Upper lobe of left lung (tissue), 4 donors: ENCODE measurements at regions not wholly inside any gene's neighbourhood (a gene's known extent, or its start where the extent isn't known, plus 50 kb on each side); places are given as distances from the start of the nearest gene placed in this dataset.

ENCODE experiments used
- EP300 ChIP-seq, 4 donors: sonication (generic); formaldehyde crosslinking; IDR thresholded peaks; one replicate each; pipeline ENCODE4 v1.5.1; 2017; ENCODE audit warnings: antibody characterized with exemption in 4 of 4, control low read depth in 2 of 4
- POLR2A ChIP-seq, 4 donors: fragments of 450-650 bp; IDR thresholded peaks; one replicate each; pipeline ENCODE4 v1.5.1; 2016 to 2017; ENCODE audit warnings: antibody characterized with exemption in 4 of 4, mild to moderate bottlenecking in 2 of 4
- POLR2AphosphoS5 ChIP-seq, 2 donors: sonication (generic); formaldehyde crosslinking; IDR thresholded peaks; one replicate each; pipeline ENCODE4 v1.5.1; 2017; ENCODE audit warnings: antibody characterized with exemption in 2 of 2
- TF ChIP-seq, protein P1 (sequence below), 6 experiments: fragments of 450-650 bp in 4 of 6; fragments of 200-600 bp in 2 of 6; sonication (generic) in 2 of 6; IDR thresholded peaks; one replicate each; pipeline ENCODE4 v1.5.1; 2016 to 2019; ENCODE audit warnings: antibody characterized with exemption in 6 of 6

DNA sequence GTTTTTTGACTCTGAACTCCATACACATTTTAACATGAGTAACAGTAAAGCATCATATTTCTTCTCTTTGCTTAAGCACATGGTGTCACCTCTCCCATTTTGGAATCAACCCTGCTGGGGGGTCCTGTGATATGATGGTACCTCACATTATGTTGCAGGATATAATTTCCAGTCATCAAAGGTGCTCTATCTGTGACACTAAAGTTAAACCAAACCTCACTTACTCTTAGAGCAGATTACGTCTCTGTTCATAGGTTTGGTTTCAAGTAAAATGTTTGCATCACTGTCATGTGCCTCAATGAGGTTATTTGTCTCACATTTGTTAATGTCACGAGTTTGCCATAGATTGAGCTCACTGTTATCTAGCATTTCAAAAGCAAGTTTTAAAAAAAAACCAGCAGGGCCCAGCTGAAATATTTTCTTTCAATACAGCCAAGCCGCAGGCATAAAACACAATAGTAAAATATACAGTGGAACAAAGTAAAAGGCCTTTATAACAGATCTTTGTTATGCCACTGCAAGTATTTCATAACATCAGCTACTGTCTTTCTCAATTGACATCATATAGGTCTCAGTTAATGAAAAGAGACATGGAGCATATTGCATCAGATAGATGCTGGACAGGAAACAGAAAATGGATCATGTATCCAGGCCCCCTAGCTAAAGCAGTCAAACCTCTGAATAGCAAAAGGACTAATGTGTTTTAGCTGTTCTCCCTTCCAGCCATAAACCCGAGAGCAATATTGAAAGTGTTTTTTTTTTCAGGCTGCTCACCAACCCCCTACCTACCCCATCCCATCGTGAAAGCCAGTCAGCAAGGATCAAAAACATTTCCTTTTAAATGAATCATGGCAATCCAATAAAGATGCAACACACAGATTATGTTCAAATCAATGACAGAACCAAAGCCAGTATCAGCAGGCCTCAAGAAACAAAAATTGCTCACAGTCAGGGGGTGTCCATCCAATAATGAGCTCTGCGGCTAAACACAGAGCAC is 182.1 kb upstream of the ITGA1 start:
- TF ChIP-seq, protein P1, sequence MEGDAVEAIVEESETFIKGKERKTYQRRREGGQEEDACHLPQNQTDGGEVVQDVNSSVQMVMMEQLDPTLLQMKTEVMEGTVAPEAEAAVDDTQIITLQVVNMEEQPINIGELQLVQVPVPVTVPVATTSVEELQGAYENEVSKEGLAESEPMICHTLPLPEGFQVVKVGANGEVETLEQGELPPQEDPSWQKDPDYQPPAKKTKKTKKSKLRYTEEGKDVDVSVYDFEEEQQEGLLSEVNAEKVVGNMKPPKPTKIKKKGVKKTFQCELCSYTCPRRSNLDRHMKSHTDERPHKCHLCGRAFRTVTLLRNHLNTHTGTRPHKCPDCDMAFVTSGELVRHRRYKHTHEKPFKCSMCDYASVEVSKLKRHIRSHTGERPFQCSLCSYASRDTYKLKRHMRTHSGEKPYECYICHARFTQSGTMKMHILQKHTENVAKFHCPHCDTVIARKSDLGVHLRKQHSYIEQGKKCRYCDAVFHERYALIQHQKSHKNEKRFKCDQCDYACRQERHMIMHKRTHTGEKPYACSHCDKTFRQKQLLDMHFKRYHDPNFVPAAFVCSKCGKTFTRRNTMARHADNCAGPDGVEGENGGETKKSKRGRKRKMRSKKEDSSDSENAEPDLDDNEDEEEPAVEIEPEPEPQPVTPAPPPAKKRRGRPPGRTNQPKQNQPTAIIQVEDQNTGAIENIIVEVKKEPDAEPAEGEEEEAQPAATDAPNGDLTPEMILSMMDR (IDR thresholded peaks at IDR 0.05) = no peak
- TF ChIP-seq POLR2AphosphoS5 (IDR thresholded peaks at IDR 0.05) = no peak
- TF ChIP-seq POLR2A (IDR thresholded peaks at IDR 0.05) = no peak
- no peak for TF ChIP-seq EP300 (IDR thresholded peaks at IDR 0.05)
